WTC11 (cell line): ENCODE measurements at regions not wholly inside any gene's neighbourhood (a gene's known extent, or its start where the extent isn't known, plus 50 kb on each side); places are given as distances from the start of the nearest gene placed in this dataset.

Experiments
- ATAC-seq: fragments of 200-7000 bp; cut with Tn5 transposase; 2 replicates; pipeline ENCODE4 v1.10.0; 2021; ENCODE audit warnings: mild to moderate bottlenecking, moderate library complexity
- CTCF ChIA-PET: fragments of 300-600 bp; sonication (Branson Sonifier 250); formaldehyde crosslinking; loops from one replicate; lab custom pipeline; 2021; ENCODE audit warnings: antibody characterized with exemption; lab: Charles Lee
- POLR2A ChIA-PET: fragments of 350-600 bp; sonication (Branson Sonifier 250); formaldehyde crosslinking; loops from one replicate; lab custom pipeline; 2021; ENCODE audit warnings: antibody characterized with exemption; lab: Charles Lee
- DNase-seq: peaks from one replicate; pipeline ENCODE4 v3.0.0; 2021; ENCODE audit warnings: low spot score
- H3K27ac Mint-ChIP-seq: 2 replicates; pipeline ENCODE4 v1.8.0; 2021; ENCODE audit warnings: mixed read lengths
- H3K27me3 Mint-ChIP-seq: 2 replicates; pipeline ENCODE4 v1.8.0; 2021; ENCODE audit warnings: low read depth, mild to moderate bottlenecking, moderate library complexity, mixed read lengths
- H3K36me3 Mint-ChIP-seq: 2 replicates; pipeline ENCODE4 v1.8.0; 2021; ENCODE audit warnings: mixed read lengths
- H3K4me1 Mint-ChIP-seq: 2 replicates; pipeline ENCODE4 v1.8.0; 2022; ENCODE audit warnings: mixed read lengths
- H3K4me3 Mint-ChIP-seq: 2 replicates; pipeline ENCODE4 v1.8.0; 2021; ENCODE audit warnings: mild to moderate bottlenecking, moderate library complexity, mixed read lengths
- H3K9me3 Mint-ChIP-seq: 2 replicates; pipeline ENCODE4 v1.8.0; 2021; ENCODE audit warnings: mixed read lengths
- FOXP1 ChIP-seq: sonication (generic); formaldehyde crosslinking; IDR thresholded peaks from 2 replicates; pipeline ENCODE4 v1.8.0; 2022; ENCODE audit warnings: missing genetic modification reagents, mild to moderate bottlenecking, moderate library complexity, borderline replicate concordance
- GABPB1 ChIP-seq: sonication (generic); formaldehyde crosslinking; IDR thresholded peaks from 2 replicates; pipeline ENCODE4 v1.8.1; 2023; ENCODE audit warnings: mild to moderate bottlenecking, missing genetic modification reagents
- HMGA2 ChIP-seq: fragments of 250-450 bp; sonication (Bioruptor Pico); IDR thresholded peaks from 2 replicates; pipeline ENCODE4 v1.4.0; 2021; ENCODE audit warnings: mild to moderate bottlenecking, moderate library complexity
- KAT7 ChIP-seq: sonication (generic); formaldehyde crosslinking; IDR thresholded peaks from 2 replicates; pipeline ENCODE4 v1.8.1; 2023; ENCODE audit warnings: missing genetic modification reagents, mild to moderate bottlenecking, borderline replicate concordance
- NFYB ChIP-seq: sonication (generic); formaldehyde crosslinking; conservative IDR thresholded peaks from 2 replicates; pipeline ENCODE4 v1.8.0; 2022; ENCODE audit warnings: low read depth, missing genetic modification reagents
- NR3C1 ChIP-seq: sonication (generic); formaldehyde crosslinking; conservative IDR thresholded peaks from 2 replicates; pipeline ENCODE4 v1.8.1; 2023; ENCODE audit warnings: low read depth, mild to moderate bottlenecking, missing genetic modification reagents
- OVOL2 ChIP-seq: fragments of 250-450 bp; sonication (Bioruptor Pico); IDR thresholded peaks from 2 replicates; pipeline ENCODE4 v1.9.0; 2021; ENCODE audit warnings: mild to moderate bottlenecking, borderline replicate concordance
- PRRX2 ChIP-seq: fragments of 250-450 bp; sonication (Bioruptor Pico); IDR thresholded peaks from 2 replicates; pipeline ENCODE4 v1.8.0; 2021; ENCODE audit warnings: mild to moderate bottlenecking
- ZNF219 ChIP-seq: sonication (generic); formaldehyde crosslinking; IDR thresholded peaks from 2 replicates; pipeline ENCODE4 v1.8.0; 2023; ENCODE audit warnings: missing genetic modification reagents, mild to moderate bottlenecking, borderline replicate concordance
- ZNF232 ChIP-seq: sonication (generic); formaldehyde crosslinking; IDR thresholded peaks from 2 replicates; pipeline ENCODE4 v1.8.0; 2022; ENCODE audit warnings: mild to moderate bottlenecking, missing genetic modification reagents
- ZNF263 ChIP-seq: sonication (generic); formaldehyde crosslinking; IDR thresholded peaks from 2 replicates; pipeline ENCODE4 v1.8.1; 2022; ENCODE audit warnings: low read depth, mild to moderate bottlenecking, moderate library complexity, missing genetic modification reagents
- ZNF317 ChIP-seq: sonication (generic); formaldehyde crosslinking; IDR thresholded peaks from 2 replicates; pipeline ENCODE4 v1.8.1; 2023; ENCODE audit warnings: low read depth, mild to moderate bottlenecking, moderate library complexity, missing genetic modification reagents, borderline replicate concordance
- ZNF416 ChIP-seq: fragments of 250-450 bp; sonication (Bioruptor Pico); IDR thresholded peaks from 2 replicates; pipeline ENCODE4 v1.9.0; 2021; ENCODE audit warnings: mild to moderate bottlenecking, inconsistent platforms
- TF ChIP-seq, protein P1 (sequence below): fragments of 250-450 bp; sonication (Bioruptor Pico); IDR thresholded peaks from 2 replicates; pipeline ENCODE4 v1.9.0; 2021; ENCODE audit warnings: mild to moderate bottlenecking, borderline replicate concordance
- TF ChIP-seq, protein P2 (sequence below): sonication (generic); formaldehyde crosslinking; IDR thresholded peaks from 2 replicates; pipeline ENCODE4 v1.8.0; 2023; ENCODE audit warnings: missing genetic modification reagents, mild to moderate bottlenecking, borderline replicate concordance
- TF ChIP-seq, protein P3 (sequence below): sonication (generic); formaldehyde crosslinking; IDR thresholded peaks from 2 replicates; pipeline ENCODE4 v1.8.0; 2023; ENCODE audit warnings: mild to moderate bottlenecking, missing genetic modification reagents
- TF ChIP-seq, protein P4 (sequence below): sonication (generic); formaldehyde crosslinking; IDR thresholded peaks from 2 replicates; pipeline ENCODE4 v1.8.1; 2022; ENCODE audit warnings: missing genetic modification reagents, borderline replicate concordance

DNA sequence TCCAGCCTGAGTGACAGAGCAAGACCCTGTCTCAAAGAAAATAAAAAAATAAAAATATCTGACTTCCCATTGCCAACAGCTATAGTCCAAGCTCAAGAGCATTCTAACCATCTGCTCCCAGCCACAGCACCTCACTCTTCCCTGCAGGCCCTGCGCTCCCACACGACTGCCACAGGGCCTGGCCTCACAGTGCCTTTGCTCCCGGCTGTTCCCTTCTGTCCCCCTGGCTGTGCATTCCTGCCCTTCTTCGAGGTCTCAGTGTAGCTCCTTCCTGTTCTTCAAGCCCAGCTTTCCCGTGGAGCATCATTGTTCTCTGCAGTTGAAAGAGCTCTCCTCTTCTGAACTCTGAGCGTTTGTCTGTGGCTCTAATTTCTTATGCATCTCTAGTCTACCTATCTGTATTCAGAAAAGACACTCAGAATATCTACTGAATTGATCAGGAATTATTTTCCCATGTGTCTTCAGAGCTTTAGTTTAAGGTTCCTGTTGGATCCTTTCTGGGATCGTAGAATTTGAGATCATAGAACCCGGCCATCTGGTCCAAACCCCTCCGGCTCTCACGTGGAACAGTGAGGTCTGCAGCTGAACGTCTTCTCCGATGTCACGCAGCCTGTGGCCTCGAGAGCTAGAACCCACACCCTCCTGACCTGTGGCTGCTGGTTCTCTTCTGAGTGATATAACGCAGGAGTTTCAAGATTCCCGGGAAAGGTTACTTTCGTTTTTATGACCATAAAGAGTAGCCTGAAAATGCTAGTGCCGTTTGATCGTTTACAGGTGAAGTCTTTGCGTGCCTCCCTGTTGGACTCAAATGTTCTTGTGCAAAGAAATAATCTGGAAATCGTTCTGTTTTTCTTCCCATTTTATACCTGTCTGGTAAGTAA lies 54.4 kb downstream of the DOP1B start:
- ChIA-PET CTCF (interaction anchor here (0.7 to 4.9 kb wide), 14 partner anchors 12 to 87 kb away, joined by 3 to 63 read pairs (median 6); no protein-coding TSS in a partner anchor), POLR2A (no interaction called here)
- peak; percentile 49; the same call in 1 of the 2 replicates for ATAC-seq
- TF ChIP-seq ZNF263 (CRISPR knock-in tag) (no peak), HMGA2 (no peak), PRRX2 (CRISPR knock-in tag) (no peak), ZNF232 (CRISPR knock-in tag) (no peak), NR3C1 (no peak), OVOL2 (CRISPR knock-in tag) (no peak), NFYB (CRISPR knock-in tag) (no peak), FOXP1 (CRISPR knock-in tag) (no peak), ZNF317 (CRISPR knock-in tag) (no peak), GABPB1 (CRISPR knock-in tag) (no peak), ZNF416 (CRISPR knock-in tag) (no peak), ZNF219 (no peak), KAT7 (no peak)
- TF ChIP-seq, protein P1, sequence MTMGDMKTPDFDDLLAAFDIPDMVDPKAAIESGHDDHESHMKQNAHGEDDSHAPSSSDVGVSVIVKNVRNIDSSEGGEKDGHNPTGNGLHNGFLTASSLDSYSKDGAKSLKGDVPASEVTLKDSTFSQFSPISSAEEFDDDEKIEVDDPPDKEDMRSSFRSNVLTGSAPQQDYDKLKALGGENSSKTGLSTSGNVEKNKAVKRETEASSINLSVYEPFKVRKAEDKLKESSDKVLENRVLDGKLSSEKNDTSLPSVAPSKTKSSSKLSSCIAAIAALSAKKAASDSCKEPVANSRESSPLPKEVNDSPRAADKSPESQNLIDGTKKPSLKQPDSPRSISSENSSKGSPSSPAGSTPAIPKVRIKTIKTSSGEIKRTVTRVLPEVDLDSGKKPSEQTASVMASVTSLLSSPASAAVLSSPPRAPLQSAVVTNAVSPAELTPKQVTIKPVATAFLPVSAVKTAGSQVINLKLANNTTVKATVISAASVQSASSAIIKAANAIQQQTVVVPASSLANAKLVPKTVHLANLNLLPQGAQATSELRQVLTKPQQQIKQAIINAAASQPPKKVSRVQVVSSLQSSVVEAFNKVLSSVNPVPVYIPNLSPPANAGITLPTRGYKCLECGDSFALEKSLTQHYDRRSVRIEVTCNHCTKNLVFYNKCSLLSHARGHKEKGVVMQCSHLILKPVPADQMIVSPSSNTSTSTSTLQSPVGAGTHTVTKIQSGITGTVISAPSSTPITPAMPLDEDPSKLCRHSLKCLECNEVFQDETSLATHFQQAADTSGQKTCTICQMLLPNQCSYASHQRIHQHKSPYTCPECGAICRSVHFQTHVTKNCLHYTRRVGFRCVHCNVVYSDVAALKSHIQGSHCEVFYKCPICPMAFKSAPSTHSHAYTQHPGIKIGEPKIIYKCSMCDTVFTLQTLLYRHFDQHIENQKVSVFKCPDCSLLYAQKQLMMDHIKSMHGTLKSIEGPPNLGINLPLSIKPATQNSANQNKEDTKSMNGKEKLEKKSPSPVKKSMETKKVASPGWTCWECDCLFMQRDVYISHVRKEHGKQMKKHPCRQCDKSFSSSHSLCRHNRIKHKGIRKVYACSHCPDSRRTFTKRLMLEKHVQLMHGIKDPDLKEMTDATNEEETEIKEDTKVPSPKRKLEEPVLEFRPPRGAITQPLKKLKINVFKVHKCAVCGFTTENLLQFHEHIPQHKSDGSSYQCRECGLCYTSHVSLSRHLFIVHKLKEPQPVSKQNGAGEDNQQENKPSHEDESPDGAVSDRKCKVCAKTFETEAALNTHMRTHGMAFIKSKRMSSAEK (CRISPR knock-in tag) = no peak
- TF ChIP-seq, protein P2, sequence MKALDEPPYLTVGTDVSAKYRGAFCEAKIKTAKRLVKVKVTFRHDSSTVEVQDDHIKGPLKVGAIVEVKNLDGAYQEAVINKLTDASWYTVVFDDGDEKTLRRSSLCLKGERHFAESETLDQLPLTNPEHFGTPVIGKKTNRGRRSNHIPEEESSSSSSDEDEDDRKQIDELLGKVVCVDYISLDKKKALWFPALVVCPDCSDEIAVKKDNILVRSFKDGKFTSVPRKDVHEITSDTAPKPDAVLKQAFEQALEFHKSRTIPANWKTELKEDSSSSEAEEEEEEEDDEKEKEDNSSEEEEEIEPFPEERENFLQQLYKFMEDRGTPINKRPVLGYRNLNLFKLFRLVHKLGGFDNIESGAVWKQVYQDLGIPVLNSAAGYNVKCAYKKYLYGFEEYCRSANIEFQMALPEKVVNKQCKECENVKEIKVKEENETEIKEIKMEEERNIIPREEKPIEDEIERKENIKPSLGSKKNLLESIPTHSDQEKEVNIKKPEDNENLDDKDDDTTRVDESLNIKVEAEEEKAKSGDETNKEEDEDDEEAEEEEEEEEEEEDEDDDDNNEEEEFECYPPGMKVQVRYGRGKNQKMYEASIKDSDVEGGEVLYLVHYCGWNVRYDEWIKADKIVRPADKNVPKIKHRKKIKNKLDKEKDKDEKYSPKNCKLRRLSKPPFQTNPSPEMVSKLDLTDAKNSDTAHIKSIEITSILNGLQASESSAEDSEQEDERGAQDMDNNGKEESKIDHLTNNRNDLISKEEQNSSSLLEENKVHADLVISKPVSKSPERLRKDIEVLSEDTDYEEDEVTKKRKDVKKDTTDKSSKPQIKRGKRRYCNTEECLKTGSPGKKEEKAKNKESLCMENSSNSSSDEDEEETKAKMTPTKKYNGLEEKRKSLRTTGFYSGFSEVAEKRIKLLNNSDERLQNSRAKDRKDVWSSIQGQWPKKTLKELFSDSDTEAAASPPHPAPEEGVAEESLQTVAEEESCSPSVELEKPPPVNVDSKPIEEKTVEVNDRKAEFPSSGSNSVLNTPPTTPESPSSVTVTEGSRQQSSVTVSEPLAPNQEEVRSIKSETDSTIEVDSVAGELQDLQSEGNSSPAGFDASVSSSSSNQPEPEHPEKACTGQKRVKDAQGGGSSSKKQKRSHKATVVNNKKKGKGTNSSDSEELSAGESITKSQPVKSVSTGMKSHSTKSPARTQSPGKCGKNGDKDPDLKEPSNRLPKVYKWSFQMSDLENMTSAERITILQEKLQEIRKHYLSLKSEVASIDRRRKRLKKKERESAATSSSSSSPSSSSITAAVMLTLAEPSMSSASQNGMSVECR (CRISPR knock-in tag) = no peak
- TF ChIP-seq, protein P3, sequence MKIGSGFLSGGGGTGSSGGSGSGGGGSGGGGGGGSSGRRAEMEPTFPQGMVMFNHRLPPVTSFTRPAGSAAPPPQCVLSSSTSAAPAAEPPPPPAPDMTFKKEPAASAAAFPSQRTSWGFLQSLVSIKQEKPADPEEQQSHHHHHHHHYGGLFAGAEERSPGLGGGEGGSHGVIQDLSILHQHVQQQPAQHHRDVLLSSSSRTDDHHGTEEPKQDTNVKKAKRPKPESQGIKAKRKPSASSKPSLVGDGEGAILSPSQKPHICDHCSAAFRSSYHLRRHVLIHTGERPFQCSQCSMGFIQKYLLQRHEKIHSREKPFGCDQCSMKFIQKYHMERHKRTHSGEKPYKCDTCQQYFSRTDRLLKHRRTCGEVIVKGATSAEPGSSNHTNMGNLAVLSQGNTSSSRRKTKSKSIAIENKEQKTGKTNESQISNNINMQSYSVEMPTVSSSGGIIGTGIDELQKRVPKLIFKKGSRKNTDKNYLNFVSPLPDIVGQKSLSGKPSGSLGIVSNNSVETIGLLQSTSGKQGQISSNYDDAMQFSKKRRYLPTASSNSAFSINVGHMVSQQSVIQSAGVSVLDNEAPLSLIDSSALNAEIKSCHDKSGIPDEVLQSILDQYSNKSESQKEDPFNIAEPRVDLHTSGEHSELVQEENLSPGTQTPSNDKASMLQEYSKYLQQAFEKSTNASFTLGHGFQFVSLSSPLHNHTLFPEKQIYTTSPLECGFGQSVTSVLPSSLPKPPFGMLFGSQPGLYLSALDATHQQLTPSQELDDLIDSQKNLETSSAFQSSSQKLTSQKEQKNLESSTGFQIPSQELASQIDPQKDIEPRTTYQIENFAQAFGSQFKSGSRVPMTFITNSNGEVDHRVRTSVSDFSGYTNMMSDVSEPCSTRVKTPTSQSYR (CRISPR knock-in tag) = no peak
- TF ChIP-seq, protein P4, sequence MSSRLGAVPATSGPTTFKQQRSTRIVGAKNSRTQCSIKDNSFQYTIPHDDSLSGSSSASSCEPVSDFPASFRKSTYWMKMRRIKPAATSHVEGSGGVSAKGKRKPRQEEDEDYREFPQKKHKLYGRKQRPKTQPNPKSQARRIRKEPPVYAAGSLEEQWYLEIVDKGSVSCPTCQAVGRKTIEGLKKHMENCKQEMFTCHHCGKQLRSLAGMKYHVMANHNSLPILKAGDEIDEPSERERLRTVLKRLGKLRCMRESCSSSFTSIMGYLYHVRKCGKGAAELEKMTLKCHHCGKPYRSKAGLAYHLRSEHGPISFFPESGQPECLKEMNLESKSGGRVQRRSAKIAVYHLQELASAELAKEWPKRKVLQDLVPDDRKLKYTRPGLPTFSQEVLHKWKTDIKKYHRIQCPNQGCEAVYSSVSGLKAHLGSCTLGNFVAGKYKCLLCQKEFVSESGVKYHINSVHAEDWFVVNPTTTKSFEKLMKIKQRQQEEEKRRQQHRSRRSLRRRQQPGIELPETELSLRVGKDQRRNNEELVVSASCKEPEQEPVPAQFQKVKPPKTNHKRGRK (CRISPR knock-in tag) = no peak
- DNase-seq = no peak
- Mint-ChIP-seq H3K4me1 (peaks cover 13% of the 10 kb centered on the region), H3K9me3 (no peaks in the 10 kb centered on the region), H3K27ac (peak overlapping the region; percentile 62; the same call in 1 of the 2 replicates), H3K27me3 (no peaks in the 10 kb centered on the region), H3K4me3 (no peak overlapping the region), H3K36me3 (no peaks in the 10 kb centered on the region)
